ENCODE measurements at regions not wholly inside any gene's neighbourhood (a gene's known extent, or its start where the extent isn't known, plus 50 kb on each side); places are given as distances from the start of the nearest gene placed in this dataset.

- WGBS, 4 donors, result 61 to 79% (median 67%) methylated on average over 5 of the region's 5 CpGs
Measured at GRCh38 chr1:13990939-13991338, 291.0 kb downstream of the PRDM2 start.

GRCh38 chr1:13992489-13993285 is 292.7 kb downstream of the PRDM2 start:
- Histone ChIP-seq H3K27ac (no peak overlapping the region), H3K4me1 (replicated peaks in 1 of 2) (no peaks in the 10 kb centered on the region), H3K4me3 (no peak overlapping the region), H3K36me3 (replicated peaks in 1 of 2) (no peaks in the 10 kb centered on the region), H3K9me3 (replicated peaks in 1 of 3) (no peaks in the 10 kb centered on the region), H3K27me3 (no peaks in the 10 kb centered on the region)
- DNase-seq, result no peak
- TF ChIP-seq POLR2A (IDR thresholded peaks at IDR 0.05) (no peak), CTCF (IDR thresholded peaks at IDR 0.05) (no peak)
- intact Hi-C loops (cut with DNase I), result no loop called here
- 44 to 60% (median 51%) methylated on average over 5 of the region's 5 CpGs for WGBS, 4 donors

More at GRCh38 chr1:13990939-13991338, 291.0 kb downstream of the PRDM2 start:
- Histone ChIP-seq H3K9me3 (replicated peaks in 1 of 3) (no peaks in the 10 kb centered on the region), H3K4me3 (no peak overlapping the region), H3K27me3 (no peaks in the 10 kb centered on the region), H3K36me3 (replicated peaks in 1 of 2) (no peaks in the 10 kb centered on the region), H3K4me1 (replicated peaks in 1 of 2) (no peaks in the 10 kb centered on the region), H3K27ac (no peak overlapping the region)
- DNase-seq, result no peak
- intact Hi-C loops (cut with DNase I), result no loop called here
- TF ChIP-seq POLR2A (IDR thresholded peaks at IDR 0.05), result no peak
- no peak for TF ChIP-seq CTCF (IDR thresholded peaks at IDR 0.05)

GRCh38 chr1:13994386-13994785 is 294.4 kb downstream of the PRDM2 start:
- Histone ChIP-seq H3K36me3 (replicated peaks in 1 of 2) (no peaks in the 10 kb centered on the region), H3K9me3 (replicated peaks in 1 of 3) (no peaks in the 10 kb centered on the region), H3K4me1 (replicated peaks in 1 of 2) (no peaks in the 10 kb centered on the region), H3K27ac (no peak overlapping the region), H3K4me3 (no peak overlapping the region), H3K27me3 (no peaks in the 10 kb centered on the region)
- no peak for DNase-seq
- WGBS, 4 donors, result 0 to 50% (median 32%) methylated on average over 1 of the region's 1 CpG
- TF ChIP-seq CTCF (IDR thresholded peaks at IDR 0.05) (no peak), POLR2A (IDR thresholded peaks at IDR 0.05) (no peak)
- intact Hi-C loops (cut with DNase I), result no loop called here

- Histone ChIP-seq H3K9me3 (replicated peaks in 1 of 3) (no peaks in the 10 kb centered on the region), H3K27me3 (no peaks in the 10 kb centered on the region), H3K4me3 (no peak overlapping the region), H3K4me1 (replicated peaks in 1 of 2) (no peaks in the 10 kb centered on the region), H3K36me3 (replicated peaks in 1 of 2) (no peaks in the 10 kb centered on the region), H3K27ac (no peak overlapping the region)
- no peak for DNase-seq
- WGBS, 4 donors, result 42 to 90% (median 66%) methylated on average over 2 of the region's 2 CpGs; no CpG with 5 or more reads in 1 of the 4 donors
- intact Hi-C loops (cut with DNase I), result no loop called here
- no peak for TF ChIP-seq CTCF (IDR thresholded peaks at IDR 0.05)
- TF ChIP-seq POLR2A (IDR thresholded peaks at IDR 0.05), result no peak
Measured at GRCh38 chr1:13996334-13996733, 296.3 kb downstream of the PRDM2 start.
